Upper lobe of left lung (tissue), 4 donors: ENCODE measurements at regions not wholly inside any gene's neighbourhood (a gene's known extent, or its start where the extent isn't known, plus 50 kb on each side); places are given as distances from the start of the nearest gene placed in this dataset.

Experiments
- POLR2A ChIP-seq, 4 donors: fragments of 450-650 bp; IDR thresholded peaks; one replicate each; pipeline ENCODE4 v1.5.1; 2016 to 2017; ENCODE audit warnings: antibody characterized with exemption in 4 of 4, mild to moderate bottlenecking in 2 of 4
- TF ChIP-seq, protein P1 (sequence below), 6 experiments: fragments of 450-650 bp in 4 of 6; fragments of 200-600 bp in 2 of 6; sonication (generic) in 2 of 6; IDR thresholded peaks; one replicate each; pipeline ENCODE4 v1.5.1; 2016 to 2019; ENCODE audit warnings: antibody characterized with exemption in 6 of 6

DNA sequence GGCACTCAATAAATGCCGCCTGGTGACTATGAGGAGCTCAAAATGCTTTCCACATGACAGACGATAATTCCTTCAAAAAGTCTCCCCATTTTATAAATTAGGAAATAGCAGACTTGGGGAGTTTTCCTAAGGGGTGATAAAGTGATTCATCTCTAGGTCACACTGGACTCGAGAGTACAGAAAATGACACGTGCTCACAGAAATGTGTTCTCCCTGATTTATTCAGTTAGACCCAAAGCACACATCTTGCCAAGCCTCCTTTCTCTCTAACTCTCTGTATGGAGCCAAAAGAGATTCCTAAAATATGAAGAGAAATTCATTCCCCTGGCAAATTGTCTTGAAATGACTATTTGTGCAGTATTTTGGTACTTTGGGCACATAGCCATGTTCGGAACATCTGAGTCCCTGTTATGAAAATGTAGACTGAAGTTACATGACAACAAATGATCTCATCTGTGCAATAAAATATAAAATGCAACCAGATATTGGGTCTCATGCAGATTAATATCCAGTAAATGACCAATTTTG lies 381.1 kb downstream of the TFAP2B start:
- TF ChIP-seq POLR2A (IDR thresholded peaks at IDR 0.05) = no peak
- TF ChIP-seq, protein P1, sequence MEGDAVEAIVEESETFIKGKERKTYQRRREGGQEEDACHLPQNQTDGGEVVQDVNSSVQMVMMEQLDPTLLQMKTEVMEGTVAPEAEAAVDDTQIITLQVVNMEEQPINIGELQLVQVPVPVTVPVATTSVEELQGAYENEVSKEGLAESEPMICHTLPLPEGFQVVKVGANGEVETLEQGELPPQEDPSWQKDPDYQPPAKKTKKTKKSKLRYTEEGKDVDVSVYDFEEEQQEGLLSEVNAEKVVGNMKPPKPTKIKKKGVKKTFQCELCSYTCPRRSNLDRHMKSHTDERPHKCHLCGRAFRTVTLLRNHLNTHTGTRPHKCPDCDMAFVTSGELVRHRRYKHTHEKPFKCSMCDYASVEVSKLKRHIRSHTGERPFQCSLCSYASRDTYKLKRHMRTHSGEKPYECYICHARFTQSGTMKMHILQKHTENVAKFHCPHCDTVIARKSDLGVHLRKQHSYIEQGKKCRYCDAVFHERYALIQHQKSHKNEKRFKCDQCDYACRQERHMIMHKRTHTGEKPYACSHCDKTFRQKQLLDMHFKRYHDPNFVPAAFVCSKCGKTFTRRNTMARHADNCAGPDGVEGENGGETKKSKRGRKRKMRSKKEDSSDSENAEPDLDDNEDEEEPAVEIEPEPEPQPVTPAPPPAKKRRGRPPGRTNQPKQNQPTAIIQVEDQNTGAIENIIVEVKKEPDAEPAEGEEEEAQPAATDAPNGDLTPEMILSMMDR (IDR thresholded peaks at IDR 0.05) = no peak
